ENCODE measurements at regions not wholly inside any gene's neighbourhood (a gene's known extent, or its start where the extent isn't known, plus 50 kb on each side); places are given as distances from the start of the nearest gene placed in this dataset.

DNA sequence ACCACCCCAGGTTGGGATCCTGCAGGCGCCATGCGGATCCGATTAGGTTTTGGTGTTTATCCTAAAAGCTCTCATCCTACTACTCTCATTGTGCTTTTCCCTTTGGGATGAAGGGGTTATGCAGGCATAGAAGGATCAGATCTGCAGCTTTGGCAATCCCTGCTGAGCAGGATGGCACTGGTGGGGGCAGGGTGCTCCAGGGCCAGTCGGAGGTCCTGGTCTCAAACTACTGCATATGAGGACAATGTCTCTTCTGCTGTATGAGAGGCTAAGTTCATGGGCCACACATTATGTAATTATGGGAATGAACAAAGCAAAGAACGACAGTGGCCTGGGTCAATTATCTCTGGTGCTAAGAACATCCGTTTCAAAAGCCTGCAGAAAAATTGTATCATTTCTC lies 334.2 kb downstream of the IRX1 start:
- peak overlapping the region in 1 of 3 experiments; percentile 57; a peak in 1 of 7 replicates for H3K27ac Mint-ChIP-seq
- H3K36me3 Mint-ChIP-seq (ENCODE audit: insufficient read depth in 1 of 3, low read depth in 3 of 3) = peaks cover 0 to 5% (median 0%) of the 10 kb centered on the region in 3 experiments; a peak in 2 of 7 replicates
- H3K9me3 Mint-ChIP-seq = peaks cover 0 to 5% of the 10 kb centered on the region in 2 experiments; a peak in 1 of 5 replicates
- Histone ChIP-seq H3K4ac (ENCODE audit: low read depth, low read length) (no peak overlapping the region), H3K23me2 (ENCODE audit: insufficient read length, low read depth, low read length, poor library complexity, severe bottlenecking) (no peaks in the 10 kb centered on the region), H4K5ac (ENCODE audit: insufficient read length, low read depth, low read length) (no peak overlapping the region), H2AFZ (ENCODE audit: low read length) (no peak overlapping the region), H4K8ac (replicated peaks; ENCODE audit: insufficient read length, low read depth, low read length) (no peak overlapping the region), H2BK12ac (ENCODE audit: insufficient read length, low read depth, low read length) (no peak overlapping the region), H3T11ph (ENCODE audit: low read length) (no peak overlapping the region), H2BK15ac (ENCODE audit: low read depth, low read length) (no peak overlapping the region), H2AK5ac (ENCODE audit: insufficient read length, low read length) (no peak overlapping the region), H2BK120ac (ENCODE audit: low read depth, low read length, poor library complexity, severe bottlenecking) (no peak overlapping the region), H3K18ac (ENCODE audit: insufficient read length, low read depth, low read length) (no peak overlapping the region), H4K91ac (ENCODE audit: insufficient read length, low read depth, low read length) (no peak overlapping the region), H3K4me2 (ENCODE audit: insufficient read depth, insufficient read length, low read length) (no peak overlapping the region), H3K14ac (ENCODE audit: insufficient read depth, low read length) (no peak overlapping the region), H3K27me3 (ENCODE audit: insufficient read depth, low read length) (no peaks in the 10 kb centered on the region), H3K79me1 (ENCODE audit: insufficient read depth, low read depth, low read length, poor library complexity, severe bottlenecking) (no peaks in the 10 kb centered on the region), H4K20me1 (ENCODE audit: control insufficient read depth, insufficient read depth, insufficient read length) (no peaks in the 10 kb centered on the region), H3K79me2 (ENCODE audit: insufficient read depth, low read length) (no peaks in the 10 kb centered on the region), H3K23ac (ENCODE audit: insufficient read length, low read depth, low read length) (no peak overlapping the region), H3K56ac (ENCODE audit: insufficient read length, low read depth, low read length) (no peak overlapping the region), H3K9ac (ENCODE audit: extremely low read depth, insufficient read length, low read length) (no peak overlapping the region), H2BK5ac (ENCODE audit: insufficient read length, low read length) (no peak overlapping the region), H3K4me1 (ENCODE audit: insufficient read depth, low read length) (no peaks in the 10 kb centered on the region), H2BK20ac (ENCODE audit: low read depth, low read length, poor library complexity, severe bottlenecking) (no peak overlapping the region), H3K27ac (ENCODE audit: insufficient read length, low read depth, low read length) (no peak overlapping the region), H3K9me3 (ENCODE audit: control insufficient read depth, low read depth, low read length) (no peaks in the 10 kb centered on the region)
- DNase-seq = no peak
- peaks cover 6% of the 10 kb centered on the region for H3K27me3 Mint-ChIP-seq (ENCODE audit: low read depth)
- TF ChIP-seq CTCF (conservative IDR thresholded peaks at IDR 0.05) = no peak
- no peak overlapping the region for H3K4me3 Mint-ChIP-seq
- WGBS (ENCODE audit: extremely low coverage, insufficient read length, low lambda C conversion rate) = no CpG with 5 or more reads among the region's 6 CpGs
- peaks cover 0 to 8% of the 10 kb centered on the region in 2 experiments; a peak in 1 of 4 replicates for H3K4me1 Mint-ChIP-seq

Measured in H9 (cell line).